NCI-H2029 (cell line): ENCODE measurements at regions not wholly inside any gene's neighbourhood (a gene's known extent, or its start where the extent isn't known, plus 50 kb on each side); places are given as distances from the start of the nearest gene placed in this dataset.

Source experiments
- DNase-seq: peaks from one replicate; lab custom pipeline; 2025; lab: John Stamatoyannopoulos, UW

DNA sequence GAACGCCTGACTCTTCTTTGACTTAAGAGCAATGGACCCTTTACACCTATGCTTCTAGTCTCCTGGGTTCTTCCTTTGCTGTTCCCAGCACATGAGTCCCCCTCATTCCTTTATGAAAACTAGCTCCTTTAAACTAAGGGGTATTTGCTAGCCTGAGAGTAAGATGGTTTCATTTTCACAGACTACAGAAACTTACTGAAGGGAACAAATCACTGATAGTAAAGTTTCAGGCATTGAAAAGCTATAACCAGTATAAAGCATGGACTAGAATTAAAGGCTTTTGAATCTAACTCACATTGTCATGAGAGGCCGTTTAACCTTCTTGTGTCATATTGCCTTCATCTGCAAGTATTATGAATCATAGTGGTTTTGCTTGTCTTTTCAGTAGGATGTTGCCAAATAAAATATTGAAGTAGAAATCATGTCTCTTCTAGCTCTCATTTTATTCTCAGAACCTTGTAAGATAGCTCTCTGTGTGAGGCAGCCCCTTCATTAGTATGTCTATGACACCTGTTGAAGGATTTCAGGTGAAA lies 765.9 kb downstream of the NR2F2 start:
- DNase-seq: no peak

DNA sequence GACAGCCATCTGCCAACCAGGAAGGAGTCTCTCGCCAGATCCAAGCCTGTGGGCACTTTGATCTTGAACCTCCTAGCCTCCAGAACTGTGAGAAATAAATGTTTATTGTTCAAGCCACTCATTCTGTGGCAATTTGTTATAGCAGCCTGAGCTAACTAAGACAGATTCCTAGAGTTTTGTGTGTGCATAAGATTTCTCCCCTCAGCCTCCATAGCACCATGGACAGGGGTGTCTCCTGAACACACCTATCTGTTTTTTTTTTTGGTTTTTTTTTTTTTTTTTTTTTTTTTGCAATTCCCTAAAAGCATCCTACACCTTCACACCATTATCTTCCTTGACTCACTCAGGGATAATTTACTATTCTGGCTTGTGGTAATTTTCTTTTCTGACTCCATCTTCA lies 768.5 kb downstream of the NR2F2 start:
- DNase-seq: no peak

DNA sequence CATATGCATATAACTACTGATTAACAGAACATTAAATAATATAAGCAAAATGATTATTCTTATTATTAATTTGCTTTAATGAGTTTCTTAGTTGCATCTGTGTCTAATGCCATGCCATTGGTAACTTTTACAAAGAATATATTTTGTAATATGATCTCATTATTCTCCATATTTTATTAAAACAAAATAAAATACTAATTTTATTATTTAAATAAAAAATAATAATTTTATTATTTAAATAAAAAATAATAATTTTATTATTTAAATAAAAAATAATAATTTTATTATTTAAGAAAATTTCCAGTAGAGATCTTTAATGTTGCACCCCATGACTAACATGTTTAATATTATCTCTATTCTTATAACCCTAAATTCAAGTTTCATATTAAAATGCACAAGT lies 771.1 kb downstream of the NR2F2 start:
- DNase-seq: no peak

DNA sequence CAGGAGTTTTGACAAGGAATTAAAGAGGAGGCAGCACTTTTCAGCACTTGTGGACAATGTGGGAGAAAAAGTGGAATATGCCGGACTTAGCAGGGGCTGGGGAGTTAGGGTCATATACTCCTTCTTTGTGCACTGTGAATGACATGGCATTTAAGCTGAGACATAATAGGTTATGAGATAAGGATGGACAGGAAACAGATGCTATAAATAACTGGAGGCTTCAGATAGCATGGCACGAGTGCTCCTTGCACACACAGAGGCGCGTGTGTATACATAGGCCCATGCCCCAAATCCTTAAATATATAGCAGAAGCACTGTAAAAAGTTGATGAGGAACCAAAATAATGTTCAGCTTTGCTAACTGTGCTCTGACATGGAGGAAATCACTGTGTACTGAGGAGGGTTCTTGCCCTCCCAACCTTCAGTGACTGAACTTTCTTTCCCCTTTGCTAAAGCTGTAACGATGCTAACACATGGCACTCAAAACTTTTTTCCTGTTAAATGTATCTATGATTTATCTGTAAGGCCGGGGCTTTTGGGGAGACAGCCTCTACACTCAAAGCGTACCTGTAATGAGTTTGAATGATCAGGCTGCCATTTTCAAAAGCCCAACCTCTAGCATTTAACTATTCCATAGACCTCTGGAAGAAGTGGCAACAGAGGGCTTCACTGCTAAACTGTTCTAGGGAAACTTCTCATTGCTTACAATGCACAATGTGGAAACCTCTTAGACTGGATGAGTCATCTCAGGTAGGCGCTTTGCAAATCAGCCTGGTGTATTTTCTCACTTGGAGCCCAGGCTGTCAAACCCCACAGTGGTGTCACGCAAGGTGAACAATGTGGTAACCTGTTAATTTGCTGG lies 784.6 kb downstream of the NR2F2 start:
- no peak for DNase-seq

DNA sequence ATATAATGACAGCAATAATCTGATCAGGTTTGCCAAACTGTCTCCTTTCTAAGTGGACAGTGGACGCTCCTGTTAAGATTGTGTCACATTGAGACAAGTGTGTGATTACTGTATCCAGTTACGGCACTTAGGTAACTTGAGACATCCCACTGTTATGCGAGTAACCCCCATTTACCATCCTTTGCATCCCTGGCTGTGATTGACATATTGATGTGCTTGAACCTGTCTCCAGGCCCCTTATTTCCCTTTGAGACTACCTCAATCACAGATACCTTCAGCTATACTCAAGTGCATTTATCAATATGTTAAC lies 785.2 kb downstream of the NR2F2 start:
- no peak for DNase-seq

DNA sequence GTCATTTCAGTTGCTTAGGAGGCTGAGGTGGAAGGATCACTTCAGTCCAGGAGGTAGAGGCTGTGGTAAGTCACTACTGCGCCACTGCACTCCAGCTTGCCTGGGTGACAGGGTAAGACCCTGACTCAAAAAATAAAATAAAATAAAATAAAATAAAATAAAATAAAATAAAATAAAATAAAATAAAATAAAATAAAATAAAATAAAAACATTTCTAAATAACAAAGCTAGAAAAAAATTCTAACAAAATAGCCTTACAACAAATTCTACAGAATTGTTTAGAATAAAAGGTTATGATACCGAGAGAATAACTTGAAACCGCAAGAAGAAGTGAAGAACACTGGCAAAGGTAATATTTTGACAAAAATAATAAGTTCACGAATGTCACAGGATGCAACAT lies 794.3 kb downstream of the NR2F2 start:
- no peak for DNase-seq

DNA sequence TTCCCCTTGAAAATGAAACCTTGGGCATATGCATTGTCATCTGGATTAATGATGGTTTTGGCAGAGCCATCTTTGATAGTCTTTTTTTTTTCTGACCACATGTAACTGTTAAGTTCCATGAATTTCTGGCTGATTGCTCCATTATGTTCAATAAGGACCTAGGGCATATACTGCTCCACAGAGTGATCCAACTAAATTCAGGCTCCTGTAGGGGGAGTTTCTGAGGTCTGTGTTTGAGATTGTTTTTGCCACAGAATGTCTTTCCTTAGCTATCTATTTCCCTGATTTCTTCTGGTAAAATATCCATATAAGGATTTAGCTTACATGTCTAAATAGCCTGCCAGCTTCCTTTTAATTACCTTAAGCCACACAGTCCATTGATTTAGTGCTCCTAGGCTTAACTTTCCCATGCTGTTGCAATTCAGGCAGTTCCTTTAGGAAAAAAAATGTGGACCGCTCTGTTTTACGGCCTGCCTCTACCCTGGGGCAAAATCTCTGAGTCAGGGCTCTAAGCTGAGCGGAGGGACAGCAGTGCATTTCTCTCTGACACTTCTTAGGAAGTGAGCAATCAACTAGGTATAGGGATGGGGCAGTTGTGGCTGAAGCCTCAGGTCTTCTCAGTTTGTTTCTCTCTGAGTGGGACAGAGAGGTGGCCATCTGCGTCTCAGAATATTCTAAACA lies 796.2 kb downstream of the NR2F2 start:
- no peak for DNase-seq

DNA sequence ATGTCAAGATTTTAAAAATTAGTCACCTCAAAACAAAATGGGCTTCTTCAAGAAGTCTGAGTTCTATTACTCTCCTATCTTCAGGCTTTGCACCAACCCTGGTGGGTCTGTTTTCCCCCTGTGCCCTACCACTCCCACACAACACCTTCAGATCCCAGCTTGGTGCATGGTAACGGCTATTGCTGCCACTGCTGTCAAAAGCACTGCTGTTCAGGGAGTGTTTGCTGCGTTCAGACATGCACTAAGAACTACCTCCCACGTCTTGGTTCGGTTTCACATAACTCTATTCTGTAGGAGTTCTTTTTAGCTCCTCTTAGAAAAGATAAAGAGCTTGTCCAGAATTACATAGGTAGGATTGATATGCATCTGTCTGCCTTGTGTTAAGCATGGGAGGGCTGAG lies 799.2 kb downstream of the NR2F2 start:
- DNase-seq: no peak

DNA sequence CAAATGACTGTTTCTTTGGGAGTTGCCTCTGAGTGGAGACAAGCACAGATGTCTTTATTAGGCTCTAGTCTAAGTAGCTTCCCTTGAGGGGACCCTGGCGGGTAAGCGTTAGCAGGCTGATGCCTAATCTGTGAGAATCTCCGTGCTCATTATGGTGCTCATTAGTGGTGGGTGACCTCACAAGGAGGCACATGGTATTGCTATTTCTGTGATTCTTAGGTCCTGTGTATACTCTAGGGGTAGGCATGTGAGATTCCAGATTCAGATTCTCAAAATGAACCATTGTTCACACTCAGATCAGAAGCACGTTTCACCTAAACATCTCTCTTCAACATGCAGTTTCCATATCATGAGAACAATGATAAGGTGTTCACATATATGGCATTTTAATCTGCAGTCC lies 809.7 kb downstream of the NR2F2 start:
- no peak for DNase-seq

DNA sequence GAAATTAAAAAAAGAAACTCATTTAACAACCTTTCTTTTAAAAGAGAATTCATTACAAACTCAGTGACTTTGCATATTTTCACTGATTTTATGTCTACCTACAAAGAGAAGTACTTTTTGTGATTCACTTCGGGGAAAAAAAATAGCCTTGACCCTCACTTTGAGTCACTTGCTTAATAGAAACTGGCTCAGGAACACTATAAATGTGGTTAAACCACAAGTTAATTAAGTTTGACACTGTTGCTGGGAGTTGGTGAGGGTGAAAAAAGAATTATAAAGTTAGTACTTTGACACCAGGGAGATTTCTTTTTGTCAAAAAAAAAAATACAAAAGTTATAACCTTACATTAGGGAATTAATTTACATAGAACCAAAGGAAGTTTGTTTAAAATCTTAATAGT lies 810.9 kb downstream of the NR2F2 start:
- no peak for DNase-seq

DNA sequence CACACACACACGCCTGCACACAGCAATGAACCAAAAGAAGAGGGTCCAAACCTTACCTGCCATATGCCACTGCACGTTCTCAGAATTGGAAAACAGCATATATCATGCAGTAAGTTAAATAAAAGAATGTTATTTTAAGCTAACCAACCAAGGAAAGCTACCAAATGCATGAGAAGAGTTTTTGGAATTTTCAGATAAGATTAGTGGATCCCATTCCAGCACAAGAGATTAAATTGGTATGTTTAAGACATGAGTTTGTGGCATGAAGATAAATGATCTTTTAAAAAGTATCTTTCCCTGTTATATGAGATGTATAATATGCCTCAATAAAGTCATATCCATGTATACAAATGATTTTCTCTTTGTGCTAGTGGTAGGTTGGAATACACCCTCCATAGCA lies 811.4 kb downstream of the NR2F2 start:
- DNase-seq: no peak

DNA sequence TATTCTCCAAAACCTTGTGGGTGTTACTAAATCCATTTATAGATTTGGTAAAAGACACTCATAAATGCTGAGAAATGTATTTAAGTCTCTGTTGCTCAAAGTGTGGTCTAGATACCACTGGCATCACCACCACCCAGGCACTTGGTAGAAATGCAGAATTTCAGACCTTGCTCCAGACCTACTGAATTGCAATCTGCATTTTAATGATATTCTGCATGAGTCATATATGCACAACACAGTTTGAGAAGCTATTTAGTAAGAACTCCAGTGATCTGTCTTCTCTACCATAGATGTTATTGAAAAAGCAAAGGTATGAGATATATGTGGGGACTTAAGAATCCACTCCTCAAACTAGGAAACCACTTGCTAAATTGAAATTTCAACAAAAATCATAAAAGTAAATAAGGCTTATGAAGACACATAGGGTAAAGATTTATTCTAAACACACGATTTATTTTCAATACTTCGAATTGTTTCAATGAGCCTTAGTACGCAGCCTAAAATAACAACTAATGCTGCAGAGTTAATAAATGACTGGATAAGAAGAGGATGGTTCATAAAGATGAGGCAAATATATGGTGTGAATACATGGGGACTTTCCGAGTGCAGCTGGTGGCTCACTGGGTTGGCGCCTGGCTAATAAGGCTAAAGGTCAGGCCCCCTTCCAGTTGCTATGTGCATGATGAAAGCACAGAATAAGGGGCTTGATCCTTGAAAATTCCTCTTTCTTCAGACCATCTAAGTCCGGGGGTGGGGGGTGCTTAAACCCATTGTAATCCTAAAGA lies 813.3 kb downstream of the NR2F2 start:
- DNase-seq: no peak

DNA sequence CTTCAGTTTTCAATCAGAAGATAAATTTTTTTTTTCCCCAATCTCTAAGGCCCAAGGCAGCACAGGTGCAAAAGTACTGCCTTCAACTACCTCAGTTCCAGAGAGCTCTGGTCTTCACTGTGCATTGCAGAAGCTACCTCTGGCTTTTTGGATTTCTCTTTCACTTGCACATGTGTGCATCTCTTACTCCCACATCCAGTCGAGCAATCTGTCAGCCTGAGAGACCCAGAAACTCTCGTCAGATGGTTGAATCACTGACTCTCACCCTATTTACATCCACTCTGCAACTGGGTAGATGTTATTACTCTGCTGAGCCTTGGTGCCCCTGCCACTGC lies 813.8 kb downstream of the NR2F2 start:
- DNase-seq: no peak

DNA sequence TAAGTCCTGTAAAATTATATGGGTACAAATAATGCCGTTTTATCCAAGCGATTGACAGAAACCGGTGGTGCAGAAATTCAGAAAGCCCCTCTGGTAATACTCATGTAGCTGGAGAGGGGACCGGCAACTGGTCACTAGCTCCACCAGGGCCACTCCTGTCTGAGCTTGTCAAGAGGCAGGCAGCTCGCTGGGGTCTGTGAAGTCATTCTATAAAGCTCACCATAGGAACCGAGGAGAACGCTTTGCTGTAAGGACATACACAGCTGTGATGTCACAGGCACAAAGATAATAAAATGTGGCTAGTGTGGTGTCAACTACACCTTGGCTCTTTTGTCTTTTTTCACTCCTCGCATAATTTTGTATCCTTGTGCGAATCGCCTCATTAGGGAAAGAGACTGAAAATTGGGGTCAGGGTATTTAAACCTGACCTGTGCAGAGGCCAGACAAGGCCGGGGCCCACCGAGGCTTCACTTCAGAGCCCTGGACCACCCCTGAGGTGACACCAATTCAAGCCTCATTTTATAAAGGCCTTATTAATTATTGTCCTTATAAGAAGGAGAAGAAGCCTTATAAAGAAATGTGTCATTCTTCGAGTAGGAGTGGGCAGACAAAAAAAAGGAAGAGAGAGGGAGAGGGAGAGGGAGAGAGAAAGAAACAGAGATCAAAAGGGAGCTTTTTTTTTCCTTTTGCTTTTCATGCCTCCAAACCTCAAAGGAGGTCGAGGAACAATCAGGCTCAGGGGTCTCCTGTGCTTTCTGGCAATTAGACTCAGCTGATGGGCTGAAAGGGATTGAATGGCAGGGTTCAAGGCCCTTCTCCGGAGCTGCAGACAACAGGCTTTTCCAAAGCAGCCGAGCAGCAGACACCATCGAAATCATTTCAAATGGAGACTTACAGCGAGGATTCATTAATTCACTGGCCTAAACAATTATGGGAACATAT lies 813.3 kb upstream of the ARRDC4 start:
- DNase-seq: no peak

DNA sequence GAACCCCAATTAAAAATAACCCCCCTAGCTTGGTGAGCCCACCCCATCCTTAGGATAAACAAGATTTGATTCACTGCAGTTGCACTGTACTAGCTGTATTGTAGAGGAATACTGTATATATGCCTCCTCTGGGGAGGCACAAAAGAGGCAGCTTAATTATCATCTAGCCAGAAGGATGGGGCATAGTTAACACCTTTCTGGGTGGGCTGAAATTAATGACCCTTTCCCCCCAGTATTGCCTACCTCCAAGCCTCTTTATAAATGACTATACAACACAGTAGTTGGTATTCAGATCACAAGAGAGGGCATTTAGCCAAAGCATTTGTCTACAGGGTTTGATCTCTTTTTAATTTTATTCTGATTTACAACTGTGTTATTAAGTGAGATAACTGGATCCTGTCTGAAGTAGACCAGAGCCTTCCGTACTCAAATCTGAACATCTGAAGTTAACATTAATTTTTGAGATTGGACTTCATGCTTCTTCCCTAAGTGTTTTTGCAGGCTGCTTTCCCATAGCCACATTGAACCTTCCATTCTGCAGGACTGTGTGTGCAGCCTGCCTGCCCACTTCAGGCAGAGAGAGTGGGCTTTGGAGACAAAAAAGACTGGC lies 807.0 kb upstream of the ARRDC4 start:
- no peak for DNase-seq

DNA sequence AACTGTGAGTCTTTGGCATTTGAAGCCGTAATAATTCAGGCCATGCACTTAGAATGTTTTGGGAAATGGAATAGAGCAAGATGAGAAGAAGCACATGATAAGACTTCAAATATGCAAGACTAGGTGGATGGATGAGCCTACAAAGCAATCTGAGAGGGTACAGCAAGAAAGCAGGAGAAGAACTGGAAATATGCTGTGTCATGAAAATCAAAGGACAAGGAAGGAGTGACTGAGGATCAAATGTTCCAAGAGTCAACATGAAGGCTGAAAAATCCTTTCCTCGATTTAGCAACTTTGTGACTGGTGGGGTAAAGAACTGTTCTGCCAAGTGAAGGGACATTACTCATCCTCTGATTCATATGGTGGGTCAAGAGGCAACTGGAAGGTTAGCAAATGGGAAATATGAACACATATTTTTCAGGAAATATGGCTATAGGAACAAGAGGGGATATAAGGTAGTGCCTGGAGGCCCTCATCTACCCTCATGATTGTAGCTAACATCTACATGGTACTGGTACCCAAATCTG lies 803.7 kb upstream of the ARRDC4 start:
- DNase-seq: no peak

DNA sequence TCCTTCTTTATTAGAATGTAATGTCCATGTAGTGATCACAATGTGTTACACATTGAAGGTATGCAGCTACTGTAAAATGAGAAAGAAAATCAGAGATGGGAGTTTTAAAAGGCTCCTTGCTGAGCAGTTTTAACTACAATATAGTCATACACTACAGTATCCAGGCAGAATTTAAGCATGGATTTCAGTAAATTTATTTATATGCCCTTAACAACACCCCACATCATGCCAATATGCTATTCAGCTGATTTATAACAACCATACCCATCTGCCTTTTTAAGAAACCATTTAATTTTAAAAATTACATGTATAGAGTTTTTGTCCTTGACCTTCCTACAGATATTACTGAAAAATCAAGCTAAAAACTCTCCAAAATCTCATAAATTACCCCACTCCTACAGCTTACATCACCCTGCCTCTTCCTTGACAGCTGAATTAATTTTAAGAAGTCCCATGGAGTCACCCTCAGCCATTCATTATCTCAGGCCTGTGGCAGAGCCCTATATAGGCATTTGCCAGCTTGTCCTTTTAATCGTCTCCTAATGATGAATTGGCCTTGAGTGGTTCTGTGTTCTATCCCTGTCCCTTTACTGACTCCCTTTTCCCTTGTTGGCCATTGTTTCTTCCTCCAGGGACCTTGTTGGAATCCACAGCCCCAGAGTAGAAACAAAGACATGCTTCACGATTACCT lies 797.6 kb upstream of the ARRDC4 start:
- no peak for DNase-seq

DNA sequence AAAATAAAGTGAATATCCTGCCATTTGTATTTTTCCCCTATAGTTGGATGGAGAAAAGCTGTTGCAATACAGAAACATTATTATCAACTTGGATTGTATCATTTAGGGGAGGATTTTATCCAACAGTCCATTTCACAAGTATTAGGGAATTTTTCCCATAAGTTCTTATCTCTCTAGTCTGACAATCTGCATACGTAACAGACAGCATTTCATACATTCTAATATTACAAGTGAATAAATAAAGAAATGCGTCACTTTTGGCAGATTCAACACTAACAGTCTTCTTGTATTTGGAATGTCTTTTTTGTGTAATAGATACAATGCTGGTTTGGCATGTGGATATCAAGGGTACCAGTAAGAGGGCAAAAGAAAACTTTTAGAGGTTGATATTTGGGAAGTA lies 795.3 kb upstream of the ARRDC4 start:
- DNase-seq: no peak

DNA sequence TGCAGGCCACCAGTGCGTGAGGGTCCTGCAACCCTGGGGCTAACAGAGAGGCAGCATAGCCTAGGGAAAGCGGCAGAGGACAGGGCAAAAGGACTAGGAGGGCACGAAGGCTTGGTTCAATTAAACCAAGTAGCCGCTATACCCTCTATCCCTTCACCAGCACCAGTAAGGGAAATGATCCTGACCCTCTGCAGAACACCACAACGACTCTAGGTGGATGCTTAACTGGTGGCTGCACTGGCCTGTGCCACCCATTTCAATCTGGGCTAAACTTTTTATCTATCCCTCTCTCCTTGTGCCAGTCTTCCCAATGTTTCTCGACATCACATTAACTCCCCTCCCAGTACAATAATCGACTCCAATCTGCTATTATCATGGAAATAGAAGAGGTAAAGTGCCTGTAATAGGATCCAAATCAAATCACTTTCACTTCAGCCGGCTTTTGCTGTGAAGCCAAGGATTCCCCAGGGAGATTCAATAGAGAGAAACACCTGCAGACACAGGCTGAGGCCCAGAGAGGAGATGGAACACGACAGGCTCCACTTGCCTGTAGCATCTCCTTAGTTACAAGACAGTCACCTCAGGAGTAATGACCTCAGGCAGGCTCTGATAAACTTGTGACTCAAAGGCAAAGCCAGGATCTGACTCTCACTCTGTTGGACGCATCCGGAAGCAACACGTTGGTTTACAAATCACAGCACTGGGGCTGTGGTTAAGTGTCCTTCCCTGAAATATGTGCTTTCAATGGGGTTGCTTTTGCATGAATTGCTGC lies 791.6 kb upstream of the ARRDC4 start:
- no peak for DNase-seq

DNA sequence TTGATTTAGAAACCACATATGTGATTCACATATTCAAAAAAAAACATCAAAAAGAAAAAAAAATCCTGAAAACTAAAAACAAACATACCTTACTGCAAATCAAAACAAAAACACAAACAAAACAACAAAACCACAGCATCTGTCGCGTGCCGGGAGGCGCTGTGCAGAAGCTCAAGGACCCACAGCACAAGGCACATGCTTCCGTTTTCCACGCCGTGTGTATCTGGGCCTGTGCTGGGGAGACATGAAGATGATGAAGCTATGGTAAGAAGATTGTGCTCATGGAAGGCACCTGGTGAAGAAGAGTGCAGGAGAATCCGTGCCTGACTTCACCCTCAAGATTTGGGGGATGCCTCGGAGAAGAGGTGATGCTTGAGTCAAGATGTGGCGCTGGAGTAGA lies 788.9 kb upstream of the ARRDC4 start:
- no peak for DNase-seq
